Pons (tissue), 1 donor: ENCODE measurements at regions not wholly inside any gene's neighbourhood (a gene's known extent, or its start where the extent isn't known, plus 50 kb on each side); places are given as distances from the start of the nearest gene placed in this dataset.
A peak's percentile ranks its signal among the peaks of the same experiment; 100 is the strongest.

Source experiments
- DNase-seq: peaks from one replicate; pipeline ENCODE4 v3.0.0-alpha.2; 2016; ENCODE audit warnings: low spot score

DNA sequence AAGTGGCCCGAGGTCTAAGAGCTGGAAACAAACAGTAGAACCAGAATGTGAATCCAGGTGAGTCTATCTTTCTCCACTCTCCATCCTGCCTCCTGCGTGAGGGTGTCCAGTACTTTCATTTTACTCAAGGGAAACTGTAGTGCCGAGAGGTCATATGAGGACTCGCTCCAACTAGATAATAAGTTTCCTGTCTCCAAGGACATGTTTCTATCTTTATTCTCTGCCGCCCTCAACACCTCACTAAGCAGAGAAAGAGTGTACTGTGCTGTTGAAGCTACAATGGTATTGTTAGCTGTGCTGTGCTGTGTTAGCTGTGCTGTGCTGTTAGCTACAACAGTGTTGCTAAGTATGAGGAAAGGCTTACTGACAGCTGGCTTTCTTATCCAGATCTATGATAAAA, 137.9 kb upstream of the COL8A1 start:
- no peak for DNase-seq

DNA sequence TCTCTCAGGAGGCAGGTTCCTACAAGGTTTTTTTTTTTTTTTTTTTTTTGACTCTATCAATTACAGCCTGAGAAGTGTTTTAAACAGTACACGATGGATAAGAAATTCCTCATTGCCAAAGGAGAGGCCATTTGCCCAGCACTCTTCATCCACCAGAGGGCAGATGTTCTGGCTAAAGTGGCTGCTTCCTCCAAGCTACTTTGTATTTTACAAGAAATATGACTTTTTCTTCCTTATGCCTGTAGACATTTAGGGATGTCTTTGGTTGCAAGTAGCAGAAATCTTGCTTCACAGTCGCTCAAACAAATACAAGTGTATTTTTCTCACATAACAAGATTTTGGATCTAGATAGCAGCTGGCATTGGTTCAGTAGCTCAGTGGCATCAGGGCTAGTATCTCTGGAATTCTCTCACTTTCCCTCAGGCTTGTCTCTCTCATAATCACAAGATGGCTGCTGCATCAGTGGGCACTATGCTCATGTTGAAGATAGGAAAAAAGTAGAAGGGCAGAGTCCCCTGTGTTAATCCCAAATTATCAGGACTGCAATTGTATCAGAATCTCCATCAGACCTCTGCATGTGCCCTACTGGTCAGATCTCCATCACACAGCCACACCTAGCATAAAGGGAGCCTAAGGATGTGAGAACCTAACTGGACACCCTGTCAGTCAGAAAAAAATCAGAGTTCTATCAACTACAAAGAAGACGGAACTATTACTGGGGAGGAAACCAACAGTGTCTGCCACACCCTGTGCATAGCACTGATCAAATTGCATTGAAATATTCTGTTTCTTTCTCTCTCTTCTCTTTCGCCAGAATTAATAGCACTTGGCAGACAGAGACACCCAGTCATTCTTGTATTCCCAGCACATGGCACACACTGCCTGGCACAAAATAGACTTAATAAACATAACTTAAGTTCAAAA, 138.9 kb upstream of the COL8A1 start:
- DNase-seq: peak; percentile 36

DNA sequence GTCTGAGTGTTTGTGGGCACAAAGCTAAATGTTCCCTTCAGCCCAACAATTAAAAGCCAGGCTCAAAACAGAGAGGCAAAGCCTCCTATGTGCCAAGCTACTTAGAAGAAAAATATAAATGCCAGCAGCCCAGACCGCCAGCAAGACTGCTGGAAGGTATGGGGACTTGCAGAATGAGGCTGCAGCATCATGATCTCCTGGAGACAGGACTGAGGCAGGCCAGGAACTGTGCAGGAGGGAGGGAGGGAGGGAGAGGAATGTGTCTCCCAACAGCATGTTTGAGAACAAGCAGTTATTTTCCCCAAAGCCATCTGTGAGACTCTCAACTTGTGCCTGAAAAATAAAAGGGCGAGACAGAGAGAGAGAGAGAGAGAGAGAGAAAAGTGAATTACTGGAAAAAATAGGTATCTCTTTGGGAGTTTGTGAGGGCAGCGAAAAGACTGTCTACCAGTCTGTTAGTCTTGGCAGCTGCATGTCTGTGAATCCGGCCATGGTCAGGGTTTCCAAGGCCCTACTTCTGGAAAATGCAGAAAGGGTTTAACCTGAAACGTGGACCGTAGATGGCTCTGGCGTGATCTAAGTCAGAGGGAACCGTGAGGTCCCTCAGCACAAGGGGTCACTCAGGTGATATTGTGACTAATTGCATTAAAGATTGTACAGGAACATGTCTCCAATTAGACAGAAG, 139.7 kb upstream of the COL8A1 start:
- peak; percentile 20 for DNase-seq

DNA sequence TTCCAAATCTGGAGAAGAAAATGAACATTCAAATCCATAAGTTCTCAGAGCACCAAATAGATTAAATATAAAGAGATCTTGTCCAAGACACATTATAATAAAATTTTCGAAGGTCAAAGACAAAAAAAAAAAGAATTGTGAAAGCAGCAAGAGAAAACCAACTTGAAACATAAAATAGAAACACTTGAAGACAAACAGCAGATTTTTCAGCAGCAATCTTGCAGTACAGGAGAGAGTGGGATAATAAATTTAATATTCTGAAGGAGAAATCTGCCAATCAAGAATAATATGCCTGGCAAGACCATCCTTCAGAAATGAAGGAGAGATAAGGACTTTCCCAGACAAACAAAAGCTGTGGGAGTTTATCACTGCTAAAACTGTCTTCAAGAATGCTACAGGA, 150.5 kb upstream of the COL8A1 start:
- no peak for DNase-seq

DNA sequence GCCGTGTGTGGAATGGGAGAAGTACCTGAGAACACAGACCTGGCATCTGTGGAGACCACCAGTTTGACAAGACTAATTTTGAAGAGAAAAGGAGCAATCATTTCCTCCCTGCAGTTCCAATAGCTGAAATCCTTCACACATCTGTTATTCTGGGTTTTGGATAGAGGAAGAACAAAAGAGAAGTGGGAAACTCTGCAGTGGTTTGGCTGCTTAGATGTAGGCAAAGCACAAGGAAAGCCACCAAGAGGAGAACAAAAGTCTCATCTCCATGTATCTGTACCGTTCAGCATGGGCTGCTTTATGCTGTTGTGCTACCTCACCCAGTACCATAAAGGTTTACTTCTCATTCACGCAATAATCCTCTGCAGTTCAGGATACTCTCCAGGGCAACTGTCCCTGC, 153.1 kb upstream of the COL8A1 start:
- no peak for DNase-seq

DNA sequence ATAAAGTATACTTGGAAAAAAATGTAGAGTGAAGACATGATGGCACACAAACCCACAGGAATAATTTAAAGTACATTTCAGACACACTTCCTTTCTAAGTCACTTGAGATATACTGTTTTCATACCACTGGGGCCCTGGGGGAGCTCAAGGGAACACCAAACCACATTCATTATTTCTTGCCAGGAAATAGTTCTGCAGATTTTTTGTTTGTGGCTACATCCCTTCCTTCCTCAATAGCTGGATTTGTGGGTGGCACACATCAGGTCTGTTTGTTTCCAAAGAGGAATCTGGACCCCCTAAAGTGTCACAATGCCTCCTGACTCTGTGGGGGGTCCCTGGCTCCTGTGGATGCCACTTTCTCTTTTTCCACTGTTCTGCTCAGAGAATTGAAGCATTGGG, 153.5 kb upstream of the COL8A1 start:
- DNase-seq: no peak

DNA sequence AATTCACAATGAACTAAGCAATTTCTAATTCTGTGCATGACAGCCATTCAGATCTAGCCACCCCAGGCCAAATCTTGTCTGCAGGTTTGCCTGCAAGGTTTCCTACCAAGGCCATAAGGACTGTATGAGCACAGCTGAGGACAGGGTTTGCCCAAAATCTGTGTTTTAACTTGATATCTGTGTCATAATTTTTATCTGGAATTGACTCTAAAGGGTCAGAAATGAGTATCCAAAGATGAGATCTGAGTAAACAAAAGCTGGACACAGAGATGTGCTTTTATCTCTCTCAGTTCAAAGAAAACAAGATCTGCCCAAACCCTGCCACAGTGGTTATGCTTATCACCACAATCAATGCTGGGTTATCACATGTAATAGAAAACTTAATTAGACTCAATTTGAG, 154.6 kb upstream of the COL8A1 start:
- DNase-seq: no peak

DNA sequence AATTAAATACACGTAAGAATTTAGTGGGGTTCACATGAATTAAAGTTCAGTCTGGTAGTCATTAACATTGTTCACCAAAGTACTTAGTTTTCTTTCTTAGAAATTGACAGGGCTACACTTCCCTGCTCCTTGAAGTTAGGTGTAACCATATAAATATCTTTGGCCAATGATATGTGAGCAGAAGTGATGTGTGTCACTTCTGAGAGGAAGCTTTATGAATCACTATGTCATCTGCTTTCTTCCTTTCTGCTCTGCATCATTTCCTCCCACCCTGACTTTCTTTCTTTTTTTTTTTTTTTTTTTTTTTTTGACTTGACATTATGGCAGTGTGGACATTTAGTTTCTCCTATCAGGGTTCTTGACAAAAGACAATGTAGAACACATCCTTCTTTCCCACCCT, 156.2 kb upstream of the COL8A1 start:
- no peak for DNase-seq

DNA sequence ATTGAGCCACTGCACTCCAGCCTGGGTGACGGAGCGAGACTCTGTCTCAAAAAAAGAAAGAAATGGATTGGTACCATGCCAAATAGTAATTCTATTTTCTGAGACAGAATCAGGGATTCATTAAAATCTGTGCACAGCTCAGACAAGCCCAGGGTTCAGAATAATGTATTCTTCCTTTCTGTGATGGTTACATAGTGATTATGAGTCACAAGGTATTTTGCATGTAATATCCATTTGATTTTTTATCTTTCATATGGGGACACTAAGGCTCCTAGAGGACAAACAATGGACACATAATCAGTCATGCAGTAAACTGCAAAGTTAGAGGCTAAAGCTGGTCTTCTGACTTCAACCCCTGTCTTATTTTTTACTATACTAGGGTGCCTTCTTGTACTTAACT, 156.8 kb upstream of the COL8A1 start:
- no peak for DNase-seq

DNA sequence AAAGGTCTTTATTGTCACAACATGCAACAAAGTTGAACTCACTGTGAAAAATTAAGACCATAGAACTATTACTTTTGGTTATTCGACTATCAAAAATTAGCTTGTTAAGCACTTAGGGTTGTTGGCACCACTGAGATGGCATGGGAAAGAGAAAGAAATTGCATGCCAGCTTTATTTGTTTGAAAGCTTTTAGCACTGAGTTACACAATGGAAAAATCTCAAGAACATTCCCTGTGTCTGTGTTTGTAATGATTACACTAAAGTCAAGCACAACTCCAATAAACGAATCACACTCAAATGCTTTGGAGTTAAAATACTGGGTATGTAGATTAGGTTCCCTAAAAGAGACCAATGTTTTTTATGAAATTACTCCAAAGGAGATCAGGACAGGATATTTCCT, 158.6 kb upstream of the COL8A1 start:
- no peak for DNase-seq

DNA sequence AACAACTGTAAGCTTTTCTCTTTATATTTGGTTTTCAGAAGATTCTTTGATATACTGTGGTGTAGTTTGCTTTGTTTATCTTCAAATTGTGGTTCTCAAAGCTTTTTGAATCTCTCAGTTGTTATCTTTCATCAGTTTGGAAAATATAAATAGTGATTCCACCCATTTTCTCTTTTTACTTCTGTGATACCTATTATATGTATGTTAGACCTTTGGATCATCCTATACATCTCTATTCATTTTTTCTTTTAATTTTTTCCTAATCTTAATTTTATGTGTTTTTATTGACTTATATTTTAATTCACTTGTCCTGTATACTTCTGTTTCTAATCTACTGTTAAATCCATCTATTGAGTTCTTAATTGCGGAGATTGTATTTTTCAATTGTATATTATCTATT, 160.7 kb upstream of the COL8A1 start:
- DNase-seq: no peak

DNA sequence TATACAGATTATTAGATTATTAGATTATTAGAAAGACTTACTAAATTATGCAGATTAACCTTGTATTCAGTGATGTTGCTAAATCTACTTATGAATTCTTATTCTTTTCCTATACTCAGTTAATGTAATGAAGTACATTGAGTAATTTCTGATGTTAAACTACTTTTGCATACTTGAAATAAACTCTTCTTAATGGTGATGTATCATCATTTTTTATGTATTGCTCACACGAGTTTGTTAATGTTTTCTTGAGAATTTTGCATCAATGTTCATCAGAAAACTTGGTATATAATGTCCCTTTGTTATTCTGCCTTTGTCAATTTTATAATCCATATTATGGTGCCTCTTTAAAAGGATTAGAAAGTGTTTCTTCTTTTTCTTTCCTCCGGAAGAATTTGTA, 163.2 kb upstream of the COL8A1 start:
- DNase-seq: no peak

DNA sequence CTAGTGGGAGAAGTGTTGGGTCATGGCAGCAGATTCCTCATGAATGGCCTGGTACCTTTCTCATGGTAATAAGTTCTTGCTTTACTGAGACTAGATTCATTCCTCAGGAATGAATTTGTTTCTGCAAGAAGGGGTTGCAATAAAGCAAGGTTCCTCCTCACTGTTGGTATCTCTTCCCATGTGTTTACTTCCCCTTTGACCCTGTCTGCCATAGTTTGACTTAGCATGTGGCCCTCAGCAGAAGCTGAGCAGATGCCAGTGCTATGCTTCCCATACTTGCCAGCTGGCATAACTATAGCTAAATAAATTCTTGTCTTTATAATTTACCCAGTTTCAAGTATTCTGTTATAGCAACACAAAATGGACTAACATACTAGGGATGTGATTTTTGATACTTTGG, 163.6 kb upstream of the COL8A1 start:
- no peak for DNase-seq

DNA sequence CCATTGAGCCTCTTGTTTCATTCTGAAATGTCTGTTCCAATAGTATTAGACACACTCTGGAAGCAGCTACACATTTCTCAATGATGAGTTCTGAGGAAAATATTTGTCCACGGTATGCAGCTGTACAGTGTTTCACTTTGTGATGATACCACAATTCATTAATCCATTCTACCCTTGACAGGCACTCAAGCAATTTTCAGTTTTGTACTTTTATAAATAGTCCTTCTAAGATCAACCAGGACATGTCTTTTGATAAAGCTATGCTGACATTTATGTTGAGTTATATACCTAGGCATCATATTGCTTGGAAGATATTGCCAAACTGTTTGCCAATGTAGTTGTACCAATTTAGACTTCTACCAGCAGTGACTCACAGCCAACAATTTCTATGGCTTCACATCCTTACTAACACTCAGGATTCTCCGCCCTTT, 165.1 kb upstream of the COL8A1 start:
- no peak for DNase-seq

DNA sequence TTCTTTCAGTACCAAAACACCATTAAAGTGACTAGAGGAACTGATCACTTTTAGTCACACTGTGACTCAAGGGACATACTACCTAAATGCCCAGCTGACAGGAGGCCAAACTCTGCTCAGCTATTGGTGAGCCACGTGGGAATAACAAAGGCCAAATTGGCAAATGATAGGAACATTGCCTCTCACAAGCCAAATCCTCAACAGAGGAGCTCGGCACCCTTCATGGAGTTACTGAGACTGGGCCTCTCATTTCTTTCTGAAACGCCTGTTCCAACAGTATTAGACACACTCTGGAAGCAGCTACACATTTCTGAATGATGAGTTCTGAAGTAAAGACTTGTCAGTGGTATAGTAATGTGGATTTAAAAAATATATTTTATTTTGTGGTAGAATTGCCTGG, 166.0 kb upstream of the COL8A1 start:
- peak; percentile 4 for DNase-seq

DNA sequence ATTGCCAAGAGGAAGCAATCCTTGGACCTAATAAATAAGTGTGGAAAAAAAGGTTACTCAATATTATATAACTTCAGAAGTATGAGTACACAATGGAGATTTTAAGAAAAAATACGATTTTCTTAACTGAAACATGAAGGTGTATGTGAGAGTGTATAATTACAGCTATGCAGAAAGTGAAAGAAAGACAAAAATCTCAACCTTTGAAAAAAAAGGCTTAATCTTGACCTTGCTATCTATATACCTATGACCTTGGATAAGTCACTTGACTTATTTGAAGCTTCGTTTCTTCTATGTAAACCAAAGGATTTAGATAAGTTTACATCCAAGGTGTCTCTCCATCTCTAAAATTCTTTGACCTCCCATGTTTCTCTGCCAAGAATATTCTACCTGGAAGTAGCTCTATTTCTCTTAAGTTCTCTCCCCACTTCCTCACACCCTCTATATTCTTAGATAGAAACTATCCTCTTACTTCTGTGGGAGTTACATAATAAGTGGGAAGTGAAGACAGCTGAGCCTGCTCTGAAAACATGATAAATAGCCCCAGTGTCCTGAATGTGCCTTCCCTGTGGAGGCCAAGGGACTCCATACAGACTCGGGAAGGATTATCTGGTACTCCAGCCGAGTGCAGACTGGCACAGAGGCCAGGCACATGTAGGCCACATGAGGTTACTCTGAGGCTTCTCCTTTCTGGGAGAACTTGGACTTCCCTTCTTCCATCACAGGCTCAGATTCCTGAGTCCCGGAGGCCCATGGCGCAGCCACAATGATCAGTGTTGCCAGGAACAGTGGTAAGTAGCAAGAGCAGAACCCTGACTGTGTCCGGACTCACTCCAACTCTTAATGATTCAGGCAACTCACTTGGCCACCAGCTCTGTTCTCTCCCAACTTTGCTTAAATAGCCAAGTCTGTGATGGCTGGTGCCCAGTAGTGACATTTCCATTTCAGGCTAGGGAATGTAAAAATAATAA, 166.8 kb upstream of the COL8A1 start:
- DNase-seq: no peak

DNA sequence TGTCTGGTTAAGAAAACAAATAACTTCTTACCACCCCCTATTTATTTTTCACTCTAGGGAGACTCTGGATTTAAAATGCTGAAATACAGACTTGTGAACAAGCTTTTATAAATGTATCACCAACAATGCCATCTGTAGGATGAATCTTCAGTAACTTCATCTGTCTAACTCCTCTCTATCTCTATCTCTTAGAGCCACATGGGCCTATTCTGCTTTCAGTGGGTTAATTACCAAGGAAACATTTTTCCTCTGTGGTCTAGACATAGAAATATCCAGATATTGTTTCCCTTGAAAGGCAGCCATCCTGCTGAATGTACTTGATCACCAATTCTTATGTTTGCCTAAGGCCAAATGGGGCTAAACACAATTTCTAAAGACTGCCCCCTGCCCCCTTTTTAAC, 167.6 kb upstream of the COL8A1 start:
- no peak for DNase-seq

DNA sequence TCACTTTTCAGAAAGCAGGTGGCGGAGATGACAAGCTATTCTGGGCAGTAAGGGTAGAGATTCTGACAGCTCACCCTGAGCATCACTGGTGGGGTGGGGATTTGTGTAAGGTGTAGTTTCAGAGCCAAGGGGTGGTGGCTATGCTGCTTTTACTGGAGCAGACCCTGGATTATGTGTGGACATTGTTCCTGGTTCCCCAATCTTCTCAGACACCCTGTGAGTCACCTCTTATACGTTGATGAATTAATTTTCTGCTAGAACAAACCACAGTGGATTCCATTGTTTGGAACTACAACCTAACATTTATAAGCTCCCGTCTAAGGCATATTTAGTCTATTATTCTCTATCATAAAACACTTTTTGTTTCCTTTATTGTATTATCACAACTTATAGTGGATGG, 169.5 kb upstream of the COL8A1 start:
- no peak for DNase-seq

DNA sequence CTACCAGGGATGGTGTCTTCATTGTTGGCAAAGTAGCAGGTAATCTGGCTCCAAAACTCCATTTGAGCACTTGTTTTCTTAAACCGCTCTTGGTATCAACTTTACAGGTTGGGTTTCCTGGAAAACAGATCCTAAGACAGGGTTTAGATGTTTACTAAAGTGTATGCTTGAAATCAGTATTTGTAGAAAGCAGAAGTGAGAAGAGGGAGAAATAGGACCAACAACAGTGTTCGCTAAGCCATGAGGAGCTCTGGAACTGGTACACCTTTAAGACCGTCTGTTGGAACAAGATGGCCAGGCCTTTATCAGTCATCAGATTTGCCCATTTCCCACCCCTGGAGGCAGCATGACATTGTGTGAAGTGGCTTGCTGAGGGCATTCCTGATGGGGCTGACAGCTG, 171.0 kb upstream of the COL8A1 start:
- no peak for DNase-seq

DNA sequence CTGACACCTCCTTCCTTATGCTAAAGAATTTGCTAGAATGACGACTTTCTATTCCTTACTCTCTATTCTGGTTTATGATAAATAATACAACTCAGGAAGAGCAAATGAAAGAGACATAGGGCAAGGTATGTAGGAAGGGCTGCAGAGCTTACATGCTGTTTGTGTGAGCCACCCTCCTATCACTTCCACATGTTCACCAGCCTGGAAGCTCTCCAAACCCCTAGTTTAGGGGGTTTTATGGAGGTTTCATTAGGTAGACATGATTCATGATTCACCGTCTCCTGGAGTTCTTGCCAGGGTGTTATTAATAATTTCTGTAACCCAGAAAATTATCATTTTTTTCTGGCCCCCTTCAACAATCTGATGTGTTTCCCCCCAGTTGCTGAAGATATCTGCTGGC, 172.1 kb upstream of the COL8A1 start:
- no peak for DNase-seq

DNA sequence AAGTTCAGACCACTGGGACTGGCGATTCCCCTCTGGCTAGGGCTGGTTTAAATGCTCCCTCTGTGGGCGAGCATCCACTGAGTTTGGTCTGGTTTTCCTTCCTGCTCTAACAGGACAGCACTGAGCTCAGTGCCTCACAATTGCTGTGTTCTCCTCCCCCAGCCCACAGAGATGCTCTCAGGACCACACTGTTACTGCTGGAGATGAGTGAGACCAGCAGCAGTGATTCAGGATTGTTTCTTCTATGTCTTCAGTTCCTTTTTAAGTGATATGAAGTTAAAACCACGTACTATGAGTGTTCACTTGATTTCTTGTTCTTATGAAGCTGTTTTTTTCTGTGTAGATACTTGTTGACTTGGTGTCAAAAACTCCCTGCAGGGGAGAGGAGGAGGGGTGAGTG, 180.4 kb upstream of the COL8A1 start:
- no peak for DNase-seq

DNA sequence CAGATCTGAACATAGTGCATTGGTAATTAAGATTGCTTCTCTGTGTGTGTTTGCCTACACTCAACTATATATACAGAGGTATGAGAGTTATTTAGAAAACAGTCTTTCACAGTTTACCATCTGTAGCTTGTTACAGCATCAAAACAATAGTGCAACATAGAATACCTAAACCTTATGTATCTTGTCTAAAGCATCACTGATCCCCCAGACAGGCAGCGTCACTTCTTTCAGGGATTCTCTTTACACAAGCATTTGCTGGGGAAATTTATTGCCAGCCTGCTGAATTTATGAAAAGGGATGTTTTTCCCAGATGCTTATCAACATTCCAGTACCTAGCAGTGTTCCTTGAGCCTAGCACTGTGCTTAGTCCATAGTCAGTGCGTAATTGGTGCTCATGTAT, 195.8 kb upstream of the COL8A1 start:
- DNase-seq: no peak
